Progenitor cell of endocrine pancreas (in vitro differentiated cells): ENCODE measurements at regions not wholly inside any gene's neighbourhood (a gene's known extent, or its start where the extent isn't known, plus 50 kb on each side); places are given as distances from the start of the nearest gene placed in this dataset.

ENCODE experiments used
- DNase-seq: peaks from one replicate; pipeline ENCODE4 v3.0.0; 2021; ENCODE audit warnings: low spot score; ENCODE audit not compliant: unreplicated experiment
- H3K27ac Mint-ChIP-seq: 2 replicates; pipeline ENCODE4 v1.8.0; 2021; ENCODE audit warnings: mild to moderate bottlenecking, moderate library complexity, mixed read lengths
- H3K27me3 Mint-ChIP-seq: 2 replicates; pipeline ENCODE4 v1.8.0; 2021; ENCODE audit warnings: mixed read lengths
- H3K36me3 Mint-ChIP-seq: 2 replicates; pipeline ENCODE4 v1.8.0; 2022; ENCODE audit warnings: mixed read lengths; ENCODE audit not compliant: insufficient read depth
- H3K4me1 Mint-ChIP-seq: 2 replicates; pipeline ENCODE4 v1.8.0; 2021; ENCODE audit warnings: low read depth, mixed read lengths
- H3K4me3 Mint-ChIP-seq: 2 replicates; pipeline ENCODE4 v1.8.0; 2021; ENCODE audit warnings: low read depth, mild to moderate bottlenecking, moderate library complexity, mixed read lengths
- H3K9me3 Mint-ChIP-seq: 2 replicates; pipeline ENCODE4 v1.8.0; 2021; ENCODE audit warnings: low read depth, mixed read lengths
- TF ChIP-seq, protein P1 (sequence below): fragments of 200-600 bp; sonication (generic); IDR thresholded peaks from one replicate; pipeline ENCODE4 v1.5.0; 2021; ENCODE audit warnings: antibody characterized with exemption, mild to moderate bottlenecking; ENCODE audit not compliant: unreplicated experiment

- TF ChIP-seq, protein P1, sequence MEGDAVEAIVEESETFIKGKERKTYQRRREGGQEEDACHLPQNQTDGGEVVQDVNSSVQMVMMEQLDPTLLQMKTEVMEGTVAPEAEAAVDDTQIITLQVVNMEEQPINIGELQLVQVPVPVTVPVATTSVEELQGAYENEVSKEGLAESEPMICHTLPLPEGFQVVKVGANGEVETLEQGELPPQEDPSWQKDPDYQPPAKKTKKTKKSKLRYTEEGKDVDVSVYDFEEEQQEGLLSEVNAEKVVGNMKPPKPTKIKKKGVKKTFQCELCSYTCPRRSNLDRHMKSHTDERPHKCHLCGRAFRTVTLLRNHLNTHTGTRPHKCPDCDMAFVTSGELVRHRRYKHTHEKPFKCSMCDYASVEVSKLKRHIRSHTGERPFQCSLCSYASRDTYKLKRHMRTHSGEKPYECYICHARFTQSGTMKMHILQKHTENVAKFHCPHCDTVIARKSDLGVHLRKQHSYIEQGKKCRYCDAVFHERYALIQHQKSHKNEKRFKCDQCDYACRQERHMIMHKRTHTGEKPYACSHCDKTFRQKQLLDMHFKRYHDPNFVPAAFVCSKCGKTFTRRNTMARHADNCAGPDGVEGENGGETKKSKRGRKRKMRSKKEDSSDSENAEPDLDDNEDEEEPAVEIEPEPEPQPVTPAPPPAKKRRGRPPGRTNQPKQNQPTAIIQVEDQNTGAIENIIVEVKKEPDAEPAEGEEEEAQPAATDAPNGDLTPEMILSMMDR, result no peak
- Mint-ChIP-seq H3K9me3 (no peaks in the 10 kb centered on the region), H3K36me3 (no peaks in the 10 kb centered on the region), H3K27ac (no peak overlapping the region), H3K4me1 (no peaks in the 10 kb centered on the region), H3K4me3 (no peak overlapping the region), H3K27me3 (peaks cover 13% of the 10 kb centered on the region)
- DNase-seq, result no peak
Observed at GRCh38 chr6:4513561-4513960, 262.6 kb upstream of the CDYL start.

- Mint-ChIP-seq H3K4me3 (no peak overlapping the region), H3K9me3 (no peaks in the 10 kb centered on the region), H3K36me3 (no peaks in the 10 kb centered on the region), H3K27ac (no peak overlapping the region), H3K27me3 (peaks cover 13% of the 10 kb centered on the region), H3K4me1 (no peaks in the 10 kb centered on the region)
- TF ChIP-seq, protein P1, result no peak
- no peak for DNase-seq
Observed at GRCh38 chr6:4512051-4512471, 264.1 kb upstream of the CDYL start.

DNA sequence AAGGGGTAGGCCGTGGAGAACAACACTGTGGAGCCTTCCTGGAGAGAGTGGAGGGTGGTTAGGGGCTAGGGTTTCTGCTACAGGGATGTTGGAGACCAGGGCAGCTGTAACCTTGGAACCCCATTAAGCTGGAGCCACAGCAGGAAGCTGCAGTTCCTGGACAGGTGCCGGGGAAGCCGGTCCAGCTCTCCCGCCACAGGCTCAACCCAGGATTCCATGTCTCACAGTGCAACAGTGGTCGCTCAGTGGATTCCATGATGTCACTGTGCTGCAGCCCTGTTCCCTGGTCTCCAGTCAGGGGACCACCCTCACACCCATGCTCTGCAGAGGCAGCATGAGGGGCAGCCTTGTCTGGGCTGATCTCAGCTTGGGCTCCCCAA, 264.6 kb upstream of the CDYL start:
- Mint-ChIP-seq H3K36me3 (no peaks in the 10 kb centered on the region), H3K27me3 (peaks cover 13% of the 10 kb centered on the region), H3K27ac (no peak overlapping the region), H3K4me1 (no peaks in the 10 kb centered on the region), H3K4me3 (no peak overlapping the region), H3K9me3 (no peaks in the 10 kb centered on the region)
- no peak for DNase-seq
- TF ChIP-seq, protein P1, result no peak

DNA sequence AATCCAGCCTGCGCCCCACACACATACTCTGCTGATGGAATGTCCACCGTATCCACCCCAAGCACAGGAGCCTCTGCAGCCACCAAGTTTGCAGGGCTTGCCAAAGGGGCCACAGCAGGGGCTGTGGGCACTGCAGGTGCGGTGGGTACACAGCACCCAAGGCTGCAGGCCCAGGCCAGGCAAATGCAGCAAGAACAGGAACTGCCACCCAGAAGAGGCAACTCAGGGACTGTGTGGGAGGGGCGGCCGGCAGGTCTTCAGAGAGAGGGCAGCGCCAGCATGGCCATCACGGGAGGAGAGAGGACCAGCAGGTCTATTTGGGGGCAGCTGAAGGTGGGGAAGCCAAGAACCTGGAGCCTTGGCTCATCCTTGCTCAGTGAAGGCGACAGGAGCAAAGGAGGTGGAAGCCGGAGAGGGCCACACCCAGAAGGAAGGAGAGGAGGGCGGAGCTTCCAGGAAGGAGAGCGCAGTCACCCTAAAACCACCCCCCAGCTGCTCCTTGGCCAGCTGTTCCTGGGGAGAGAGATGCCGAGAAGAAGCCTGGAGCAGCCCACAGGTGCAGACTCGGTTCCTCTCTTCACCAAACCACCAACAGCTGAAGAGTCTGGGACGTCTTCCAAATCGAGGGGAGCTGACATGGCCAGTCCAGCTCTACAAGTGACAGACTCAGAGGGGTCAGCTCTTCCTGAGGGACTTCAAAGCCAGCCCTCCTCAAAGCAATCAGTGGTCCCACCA, 265.1 kb upstream of the CDYL start:
- H3K4me1 Mint-ChIP-seq, result no peaks in the 10 kb centered on the region
- no peaks in the 10 kb centered on the region for H3K36me3 Mint-ChIP-seq
- H3K27ac Mint-ChIP-seq, result no peak overlapping the region

DNA sequence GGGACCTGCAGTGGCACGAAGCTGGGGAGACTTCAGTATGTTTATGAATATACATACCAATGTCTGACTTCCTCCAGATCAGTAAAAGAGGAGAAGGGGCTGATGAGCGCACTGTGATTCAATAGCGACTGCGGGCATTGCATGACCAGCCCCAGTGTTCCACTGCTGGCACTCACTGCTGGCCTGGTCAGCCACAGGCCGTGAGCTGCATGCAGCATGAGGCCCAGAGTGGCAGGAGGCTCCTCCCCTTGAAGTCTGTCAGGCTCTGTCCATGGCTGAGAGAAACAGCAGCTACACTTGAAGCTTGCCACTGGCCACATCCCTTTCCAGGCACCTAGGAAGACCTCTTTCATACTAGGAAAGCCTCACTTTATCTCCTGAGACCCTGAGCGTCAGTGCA, 265.9 kb upstream of the CDYL start:
- Mint-ChIP-seq H3K4me1 (no peaks in the 10 kb centered on the region), H3K9me3 (no peaks in the 10 kb centered on the region), H3K36me3 (no peaks in the 10 kb centered on the region), H3K4me3 (no peak overlapping the region), H3K27me3 (peaks cover 9% of the 10 kb centered on the region), H3K27ac (no peak overlapping the region)
- no peak for DNase-seq
- TF ChIP-seq, protein P1, result no peak

More for the DNA sequence above, 265.1 kb upstream of the CDYL start:
- Mint-ChIP-seq H3K9me3 (no peaks in the 10 kb centered on the region), H3K4me3 (no peak overlapping the region), H3K27me3 (peaks cover 10% of the 10 kb centered on the region)
- TF ChIP-seq, protein P1, result no peak
- no peak for DNase-seq
